HG03439 (cell line): ENCODE measurements at regions not wholly inside any gene's neighbourhood (a gene's known extent, or its start where the extent isn't known, plus 50 kb on each side); places are given as distances from the start of the nearest gene placed in this dataset.

Source experiments
- ATAC-seq: cut with Tn5 transposase; IDR thresholded peaks from one replicate; pipeline ENCODE4 v1.9.1; 2021; ENCODE audit warnings: mild to moderate bottlenecking, moderate library complexity; ENCODE audit not compliant: unreplicated experiment

DNA sequence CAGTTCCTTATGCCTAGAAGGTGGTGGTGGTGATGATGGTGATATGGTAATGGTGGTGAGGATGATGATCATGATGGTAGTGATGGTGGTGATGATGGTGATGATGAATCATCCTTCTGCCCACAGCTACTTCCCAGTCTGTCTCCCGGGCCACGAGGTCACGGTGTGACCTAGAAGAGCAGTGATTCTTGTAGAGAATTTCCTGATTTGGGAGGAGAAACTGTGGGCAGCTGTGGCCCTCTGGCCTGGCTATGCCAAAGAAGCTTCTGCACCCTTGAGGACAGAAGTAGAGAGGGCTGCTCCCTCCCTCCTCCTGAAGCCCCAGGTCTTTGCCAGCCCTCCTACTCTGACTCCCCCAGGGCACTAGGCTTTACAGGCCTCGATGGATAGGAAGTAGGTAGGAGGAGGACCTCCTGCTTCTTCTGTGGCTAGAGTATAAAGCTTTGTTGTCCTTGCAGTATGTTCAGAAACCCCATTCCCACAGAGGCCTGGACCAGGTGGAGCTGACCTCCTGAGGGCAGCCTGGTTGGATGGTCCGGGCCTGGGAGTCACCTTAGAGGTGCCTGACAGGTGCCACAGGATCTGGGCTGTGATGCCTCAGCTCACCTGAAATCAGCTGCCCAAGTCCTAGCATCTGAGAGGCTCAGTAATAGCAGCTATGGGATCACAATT, 57.9 kb upstream of the EPAS1 start:
- no peak for ATAC-seq

DNA sequence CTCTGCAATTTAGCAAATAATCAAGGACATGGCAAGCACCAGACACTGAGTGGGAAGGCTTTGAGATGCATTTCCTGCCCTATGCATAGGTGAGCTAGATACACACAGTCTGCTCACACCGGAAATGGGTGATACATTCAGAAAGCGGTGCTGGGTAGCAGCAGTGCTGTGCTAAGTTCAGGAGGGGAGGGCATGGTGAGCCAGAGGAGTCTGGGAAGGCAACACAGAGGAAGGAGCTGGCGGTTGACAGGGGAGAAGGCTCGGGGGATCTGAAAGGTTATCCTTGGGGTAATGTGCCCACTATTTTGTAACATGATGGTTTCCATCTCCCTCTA, 57.4 kb upstream of the EPAS1 start:
- peak; percentile 81 for ATAC-seq

DNA sequence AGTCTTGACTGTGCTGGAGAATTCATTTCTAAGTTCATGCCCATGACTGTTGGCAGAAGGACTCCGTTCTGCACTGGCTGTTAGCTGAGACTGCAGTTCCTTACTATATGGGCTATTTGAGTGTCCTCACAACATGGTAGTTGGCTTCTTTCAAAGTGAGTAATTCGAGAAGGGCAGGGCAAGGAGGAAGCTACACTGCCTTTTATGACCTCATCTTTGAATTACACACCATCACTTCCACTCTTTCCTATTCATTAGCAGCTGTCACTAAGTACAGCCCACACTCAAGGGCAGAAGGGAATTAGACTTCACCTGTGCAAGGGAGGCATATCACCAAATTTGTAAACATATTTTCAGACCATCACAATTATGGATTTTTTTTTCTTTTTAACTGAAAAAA, 55.9 kb upstream of the EPAS1 start:
- ATAC-seq = no peak

DNA sequence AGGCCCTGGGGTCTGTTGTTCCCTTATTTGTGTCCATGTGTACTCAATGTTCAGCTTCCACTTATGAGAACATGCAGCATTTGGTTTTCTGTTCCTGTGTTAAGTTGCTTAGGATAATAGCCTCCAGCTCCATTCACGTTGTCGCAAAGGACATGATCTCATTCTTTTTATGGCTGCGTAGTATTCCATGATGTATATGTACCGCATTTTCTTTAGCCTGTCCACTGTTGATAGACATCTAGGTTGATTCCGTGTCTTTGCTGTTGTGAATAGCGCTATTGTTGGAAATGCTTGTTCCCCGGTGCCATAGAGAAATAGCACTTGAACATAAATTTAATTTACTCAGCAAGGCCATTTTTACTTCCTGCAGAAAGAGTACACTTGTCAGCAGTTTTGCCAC, 51.3 kb upstream of the EPAS1 start:
- ATAC-seq = no peak

DNA sequence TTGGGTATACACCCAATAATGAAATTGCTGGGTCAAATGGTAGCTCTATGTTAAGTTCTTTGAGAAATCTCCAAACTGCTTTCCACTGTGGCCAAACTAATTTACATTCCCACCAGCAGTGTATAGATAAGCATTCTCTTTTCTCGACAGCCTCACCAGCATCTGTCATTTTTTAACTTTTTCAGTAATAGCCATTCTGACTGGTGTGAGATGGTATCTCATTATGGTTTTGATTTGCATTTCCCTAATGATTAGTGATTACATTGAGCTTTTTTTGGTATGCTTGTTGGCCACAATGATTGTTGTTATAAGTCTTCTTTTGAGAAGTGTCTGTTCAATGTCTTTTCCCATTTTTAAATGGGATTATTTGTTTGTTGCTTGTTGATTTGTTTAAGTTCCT, 50.4 kb upstream of the EPAS1 start:
- ATAC-seq = peak; percentile 73
